ENCODE measurements at regions not wholly inside any gene's neighbourhood (a gene's known extent, or its start where the extent isn't known, plus 50 kb on each side); places are given as distances from the start of the nearest gene placed in this dataset.

DNA sequence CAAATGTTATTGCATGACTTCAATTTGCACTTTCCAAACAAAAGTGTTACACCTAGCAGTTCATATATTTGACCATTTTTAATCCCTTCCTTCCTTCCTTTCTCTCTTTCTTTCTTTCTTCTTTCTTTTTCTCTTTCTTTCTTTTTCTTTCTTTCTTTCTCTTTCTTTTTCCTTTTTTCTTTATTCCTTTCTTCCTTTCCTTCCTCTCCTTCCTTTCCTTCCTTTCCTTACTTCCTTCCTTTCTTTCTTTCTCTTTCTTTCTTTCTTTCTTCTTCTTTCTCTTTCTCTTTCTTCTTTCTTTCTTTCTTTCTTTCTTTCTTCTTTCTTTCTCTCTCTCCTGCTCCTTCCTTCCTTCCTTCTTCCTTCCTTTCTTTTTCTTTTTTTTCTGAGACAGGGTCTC is 146.7 kb upstream of the ALKAL2 start:
- TF ChIP-seq, protein P1, sequence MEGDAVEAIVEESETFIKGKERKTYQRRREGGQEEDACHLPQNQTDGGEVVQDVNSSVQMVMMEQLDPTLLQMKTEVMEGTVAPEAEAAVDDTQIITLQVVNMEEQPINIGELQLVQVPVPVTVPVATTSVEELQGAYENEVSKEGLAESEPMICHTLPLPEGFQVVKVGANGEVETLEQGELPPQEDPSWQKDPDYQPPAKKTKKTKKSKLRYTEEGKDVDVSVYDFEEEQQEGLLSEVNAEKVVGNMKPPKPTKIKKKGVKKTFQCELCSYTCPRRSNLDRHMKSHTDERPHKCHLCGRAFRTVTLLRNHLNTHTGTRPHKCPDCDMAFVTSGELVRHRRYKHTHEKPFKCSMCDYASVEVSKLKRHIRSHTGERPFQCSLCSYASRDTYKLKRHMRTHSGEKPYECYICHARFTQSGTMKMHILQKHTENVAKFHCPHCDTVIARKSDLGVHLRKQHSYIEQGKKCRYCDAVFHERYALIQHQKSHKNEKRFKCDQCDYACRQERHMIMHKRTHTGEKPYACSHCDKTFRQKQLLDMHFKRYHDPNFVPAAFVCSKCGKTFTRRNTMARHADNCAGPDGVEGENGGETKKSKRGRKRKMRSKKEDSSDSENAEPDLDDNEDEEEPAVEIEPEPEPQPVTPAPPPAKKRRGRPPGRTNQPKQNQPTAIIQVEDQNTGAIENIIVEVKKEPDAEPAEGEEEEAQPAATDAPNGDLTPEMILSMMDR (IDR thresholded peaks at IDR 0.05; ENCODE audit: extremely low read depth in 1 of 2, insufficient read depth in 1 of 2, low read depth in 1 of 2, low read length in 2 of 2), result no peak
- TF ChIP-seq FOS (IDR thresholded peaks at IDR 0.05; ENCODE audit: borderline replicate concordance, insufficient read depth, low read length) (no peak), EZH2 (IDR thresholded peaks at IDR 0.05; ENCODE audit: borderline replicate concordance, low read depth, low read length, severe bottlenecking) (no peak), GATA2 (IDR thresholded peaks at IDR 0.05; ENCODE audit: insufficient read depth, insufficient read length, low read depth, low read length) (no peak), POLR2AphosphoS5 (IDR thresholded peaks at IDR 0.05; ENCODE audit: insufficient read depth, low read depth, low read length) (no peak), POLR2A (IDR thresholded peaks at IDR 0.05; ENCODE audit: low read depth, low read length) (no peak), JUN (IDR thresholded peaks at IDR 0.05; ENCODE audit: borderline replicate concordance, insufficient read depth, insufficient read length, low read depth) (no peak), MYC (IDR thresholded peaks at IDR 0.05; ENCODE audit: low read depth, low read length) (no peak)
- TF ChIP-seq, protein P2, sequence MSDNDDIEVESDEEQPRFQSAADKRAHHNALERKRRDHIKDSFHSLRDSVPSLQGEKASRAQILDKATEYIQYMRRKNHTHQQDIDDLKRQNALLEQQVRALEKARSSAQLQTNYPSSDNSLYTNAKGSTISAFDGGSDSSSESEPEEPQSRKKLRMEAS (IDR thresholded peaks at IDR 0.05; ENCODE audit: insufficient read depth, insufficient read length), result no peak

Measured in endothelial cell of umbilical vein (primary cell).